Large intestine (tissue), 3 donors: ENCODE measurements at regions not wholly inside any gene's neighbourhood (a gene's known extent, or its start where the extent isn't known, plus 50 kb on each side); places are given as distances from the start of the nearest gene placed in this dataset.

Experiments
- DNase-seq, 2 donors: peaks; one replicate each; pipeline versions ENCODE4 v3.0.0 to v3.0.0-alpha.2; 2013
- H3K27ac ChIP-seq: one replicate; pipeline ENCODE4 v1.5.1; 2013; ENCODE audit warnings: low read length
- H3K27me3 ChIP-seq: 2 replicates; pipeline ENCODE4 v1.6.1; 2013; ENCODE audit warnings: low read length; ENCODE audit not compliant: control insufficient read depth, insufficient read depth
- H3K36me3 ChIP-seq: 2 replicates; pipeline ENCODE4 v1.6.1; 2013; ENCODE audit warnings: low read length; ENCODE audit not compliant: control insufficient read depth, insufficient read depth
- H3K4me1 ChIP-seq: one replicate; pipeline ENCODE4 v1.6.1; 2013; ENCODE audit warnings: low read length; ENCODE audit not compliant: control insufficient read depth, insufficient read depth
- H3K4me3 ChIP-seq: one replicate; pipeline ENCODE4 v1.5.1; 2013; ENCODE audit warnings: low read length
- H3K9me3 ChIP-seq: one replicate; pipeline ENCODE4 v1.6.1; 2013; ENCODE audit warnings: mild to moderate bottlenecking, low read depth, low read length, moderate library complexity; ENCODE audit not compliant: control insufficient read depth
- whole genome bisulfite sequencing: methylation state at CpG from one replicate; pipeline ENCODE4 v1.1.5; 2013; ENCODE audit warnings: low lambda C conversion rate; ENCODE audit not compliant: insufficient coverage; 5-methylcytosine and 5-hydroxymethylcytosine counted together

- Histone ChIP-seq H3K9me3 (peaks cover 4% of the 10 kb centered on the region), H3K27ac (no peak overlapping the region), H3K27me3 (no peaks in the 10 kb centered on the region), H3K36me3 (no peaks in the 10 kb centered on the region), H3K4me1 (no peaks in the 10 kb centered on the region), H3K4me3 (no peak overlapping the region)
- DNase-seq = no peak
- WGBS = no CpG with 5 or more reads among the region's 6 CpGs
These were observed 691.5 kb upstream of the POU3F2 start for GRCh38 chr6:98142839-98143238.

- Histone ChIP-seq H3K36me3 (no peaks in the 10 kb centered on the region), H3K4me3 (no peak overlapping the region), H3K9me3 (peaks cover 4% of the 10 kb centered on the region), H3K27me3 (no peaks in the 10 kb centered on the region), H3K4me1 (no peaks in the 10 kb centered on the region), H3K27ac (no peak overlapping the region)
- WGBS = no CpG with 5 or more reads among the region's 1 CpG
- no peak for DNase-seq
These were observed 687.7 kb upstream of the POU3F2 start for GRCh38 chr6:98146656-98147055.

- H3K9me3 ChIP-seq = no peaks in the 10 kb centered on the region
- H3K4me1 ChIP-seq = no peaks in the 10 kb centered on the region
- H3K4me3 ChIP-seq = no peak overlapping the region
- H3K36me3 ChIP-seq = no peaks in the 10 kb centered on the region
- H3K27me3 ChIP-seq = no peaks in the 10 kb centered on the region
- no peak for DNase-seq
- no peak overlapping the region for H3K27ac ChIP-seq
- no CpG with 5 or more reads among the region's 2 CpGs for WGBS
These were observed 677.8 kb upstream of the POU3F2 start for GRCh38 chr6:98156580-98156979.

- Histone ChIP-seq H3K27ac (no peak overlapping the region), H3K27me3 (no peaks in the 10 kb centered on the region), H3K4me3 (no peak overlapping the region), H3K4me1 (no peaks in the 10 kb centered on the region), H3K9me3 (peaks cover 3% of the 10 kb centered on the region), H3K36me3 (no peaks in the 10 kb centered on the region)
- DNase-seq = no peak
- 100% methylated on average over 1 of the region's 8 CpGs for WGBS
These were observed 654.8 kb upstream of the POU3F2 start for GRCh38 chr6:98179606-98180005.

GRCh38 chr6:98200084-98200483 lies 634.3 kb upstream of the POU3F2 start:
- WGBS = 100% methylated on average over 1 of the region's 3 CpGs
- no peaks in the 10 kb centered on the region for H3K36me3 ChIP-seq
- H3K9me3 ChIP-seq = no peaks in the 10 kb centered on the region
- no peaks in the 10 kb centered on the region for H3K4me1 ChIP-seq
- no peaks in the 10 kb centered on the region for H3K27me3 ChIP-seq
- no peak overlapping the region for H3K27ac ChIP-seq
- H3K4me3 ChIP-seq = no peak overlapping the region
- no peak for DNase-seq

GRCh38 chr6:98203170-98203806 lies 631.1 kb upstream of the POU3F2 start:
- WGBS = no CpG with 5 or more reads among the region's 2 CpGs
- H3K27ac ChIP-seq = no peak overlapping the region

GRCh38 chr6:98212468-98212867 lies 621.9 kb upstream of the POU3F2 start:
- 92% methylated on average over 2 of the region's 2 CpGs for WGBS
- Histone ChIP-seq H3K4me1 (no peaks in the 10 kb centered on the region), H3K4me3 (no peak overlapping the region), H3K9me3 (no peaks in the 10 kb centered on the region), H3K27me3 (no peaks in the 10 kb centered on the region), H3K27ac (no peak overlapping the region), H3K36me3 (no peaks in the 10 kb centered on the region)
- DNase-seq = no peak

More at GRCh38 chr6:98203170-98203806, 631.1 kb upstream of the POU3F2 start:
- H3K4me3 ChIP-seq = no peak overlapping the region
- no peaks in the 10 kb centered on the region for H3K36me3 ChIP-seq
- H3K9me3 ChIP-seq = no peaks in the 10 kb centered on the region
- no peaks in the 10 kb centered on the region for H3K27me3 ChIP-seq
- DNase-seq = no peak
- no peaks in the 10 kb centered on the region for H3K4me1 ChIP-seq

GRCh38 chr6:98215531-98215930 lies 618.8 kb upstream of the POU3F2 start:
- Histone ChIP-seq H3K27me3 (no peaks in the 10 kb centered on the region), H3K4me3 (no peak overlapping the region)

GRCh38 chr6:98230250-98230649 lies 604.1 kb upstream of the POU3F2 start:
- DNase-seq = no peak
- no peak overlapping the region for H3K4me3 ChIP-seq
- WGBS = no CpG with 5 or more reads among the region's 1 CpG
- no peaks in the 10 kb centered on the region for H3K4me1 ChIP-seq
- no peaks in the 10 kb centered on the region for H3K27me3 ChIP-seq
- H3K36me3 ChIP-seq = no peaks in the 10 kb centered on the region
- no peak overlapping the region for H3K27ac ChIP-seq
- H3K9me3 ChIP-seq = no peaks in the 10 kb centered on the region

More at GRCh38 chr6:98215531-98215930, 618.8 kb upstream of the POU3F2 start:
- H3K36me3 ChIP-seq = no peaks in the 10 kb centered on the region
- H3K4me1 ChIP-seq = no peaks in the 10 kb centered on the region
- DNase-seq = no peak
- no peaks in the 10 kb centered on the region for H3K9me3 ChIP-seq
- no peak overlapping the region for H3K27ac ChIP-seq

GRCh38 chr6:98239057-98239456 lies 595.3 kb upstream of the POU3F2 start:
- H3K36me3 ChIP-seq = no peaks in the 10 kb centered on the region
- no peak overlapping the region for H3K4me3 ChIP-seq
- H3K27ac ChIP-seq = no peak overlapping the region
- DNase-seq = no peak
- no CpG with 5 or more reads among the region's 3 CpGs for whole genome bisulfite sequencing
- no peaks in the 10 kb centered on the region for H3K27me3 ChIP-seq
- no peaks in the 10 kb centered on the region for H3K4me1 ChIP-seq
- no peaks in the 10 kb centered on the region for H3K9me3 ChIP-seq

GRCh38 chr6:98241630-98242029 lies 592.7 kb upstream of the POU3F2 start:
- DNase-seq = no peak
- Histone ChIP-seq H3K27ac (no peak overlapping the region), H3K9me3 (no peaks in the 10 kb centered on the region), H3K36me3 (no peaks in the 10 kb centered on the region), H3K4me3 (no peak overlapping the region), H3K27me3 (no peaks in the 10 kb centered on the region), H3K4me1 (no peaks in the 10 kb centered on the region)
- WGBS = 100% methylated on average over 1 of the region's 1 CpG
